Endothelial cell of hepatic sinusoid (primary cell): ENCODE measurements at regions not wholly inside any gene's neighbourhood (a gene's known extent, or its start where the extent isn't known, plus 50 kb on each side); places are given as distances from the start of the nearest gene placed in this dataset.

Experiments
- in situ Hi-C: cut with HindIII; loops from 2 replicates; pipeline ENCODE4 v1.10.0; 2017; ENCODE audit warnings: low sequenced_read_pairs

DNA sequence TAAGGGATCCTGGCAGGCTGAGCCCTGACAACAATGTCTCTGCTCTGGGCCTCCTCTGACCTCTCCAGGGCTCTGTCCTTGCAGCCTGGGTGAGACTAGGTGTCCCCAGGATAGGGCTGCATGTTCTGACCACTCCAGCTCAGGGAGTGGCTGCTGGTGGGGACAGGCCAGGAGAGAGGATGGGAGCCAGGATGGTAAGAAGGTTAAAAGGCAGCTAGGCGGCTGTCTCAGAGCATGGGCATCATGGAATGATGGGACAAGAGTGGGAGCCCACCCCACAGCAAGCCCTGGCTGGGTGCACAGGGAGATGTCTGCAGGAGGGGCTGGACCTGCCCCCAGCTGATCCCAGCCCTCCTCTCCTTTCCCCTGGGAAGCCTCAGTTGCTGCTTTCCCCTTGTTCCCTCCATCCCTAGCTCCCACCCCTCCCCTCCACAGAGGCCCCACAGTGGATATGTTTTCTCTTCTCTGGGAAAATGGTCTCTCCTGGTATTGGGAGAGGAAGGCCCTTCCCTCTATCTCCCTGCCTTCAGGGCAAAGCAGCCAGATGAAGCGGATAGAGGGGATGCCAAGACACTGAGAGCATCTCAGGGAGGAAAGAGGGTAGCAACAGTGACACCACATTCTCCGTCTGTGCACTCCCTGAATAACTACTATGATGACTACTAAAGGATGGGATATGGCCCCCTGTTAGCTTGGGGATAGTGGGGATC, 334.3 kb downstream of the DYSF start:
- in situ Hi-C loops, result no loop called here

DNA sequence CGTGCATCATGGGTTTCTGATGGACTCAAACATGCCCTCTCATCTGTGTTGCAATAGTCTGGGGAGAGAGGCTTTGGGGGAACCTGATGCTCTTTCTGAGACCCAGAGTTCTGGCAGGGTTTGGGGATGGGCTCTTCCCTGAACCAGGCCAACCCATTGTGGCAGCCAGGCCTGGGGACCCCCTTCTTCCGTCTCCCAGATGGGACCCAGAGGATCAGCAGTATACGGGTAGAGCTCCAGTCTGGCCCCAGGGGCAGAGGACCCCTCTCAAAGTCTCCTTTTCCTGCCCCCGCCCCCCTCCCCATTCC, 333.7 kb downstream of the DYSF start:
- in situ Hi-C loops, result no loop called here

DNA sequence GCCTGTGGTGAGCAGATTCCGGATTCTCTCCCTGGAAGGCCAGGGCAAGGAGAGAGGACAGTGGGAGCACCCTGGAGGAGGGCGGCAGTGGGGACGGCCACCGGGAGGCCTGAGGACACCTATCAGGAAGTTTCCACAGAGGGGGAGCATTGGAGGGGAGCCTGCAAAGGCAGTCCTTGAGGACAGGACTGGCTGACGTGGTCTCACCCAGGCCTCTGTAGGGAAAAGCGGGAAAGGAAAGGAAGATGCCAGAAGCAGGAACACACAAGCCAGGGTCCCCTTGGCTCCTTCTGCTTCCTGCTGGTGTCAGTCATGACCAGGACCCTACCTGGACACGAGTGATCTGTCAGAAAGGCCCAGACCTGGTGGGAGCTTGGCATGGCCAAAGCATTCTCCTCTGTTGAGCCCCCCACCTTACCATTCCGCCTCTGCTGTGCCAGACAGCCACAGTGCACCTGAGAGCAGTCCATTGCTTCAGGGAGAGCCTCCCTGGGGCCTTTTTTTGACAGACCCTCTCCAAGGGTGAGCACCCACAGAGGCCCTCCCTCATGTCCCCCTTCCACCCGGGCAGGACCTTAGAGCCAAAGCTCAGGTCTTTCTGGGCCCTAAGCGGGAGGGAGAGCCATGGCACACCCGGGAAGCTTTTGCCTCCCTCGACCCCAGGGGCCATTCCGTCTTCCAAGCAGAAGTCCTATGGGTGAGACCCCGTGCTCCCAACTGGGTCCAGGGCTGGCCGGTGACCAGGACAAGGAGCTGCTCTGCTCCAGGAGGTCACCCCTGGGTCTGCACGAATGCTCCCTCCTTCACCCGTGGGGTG, 333.1 kb downstream of the DYSF start:
- in situ Hi-C loops, result no loop called here

DNA sequence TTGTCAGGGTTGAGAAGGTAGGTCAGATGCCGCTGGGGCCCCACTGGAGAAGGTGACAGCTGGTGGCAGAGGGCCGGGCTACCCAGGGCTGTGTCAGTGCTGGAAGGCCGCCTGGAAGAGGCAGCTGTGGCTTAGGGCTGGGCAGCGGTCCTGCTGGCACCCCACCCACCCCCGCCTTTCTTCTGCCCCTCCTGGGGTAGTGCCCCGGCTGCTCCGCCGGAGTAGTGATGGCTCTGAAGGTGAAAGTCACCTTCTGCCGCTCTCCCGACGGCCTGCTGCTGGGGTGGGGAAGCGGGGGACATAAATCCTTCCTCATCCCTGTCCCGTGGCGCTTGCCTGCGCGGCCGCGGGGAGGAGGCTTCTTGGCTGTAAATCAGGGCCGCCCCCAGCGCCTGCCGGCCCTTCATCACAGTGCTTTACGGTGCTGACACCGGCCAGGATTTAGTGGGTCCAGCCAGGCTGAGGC, 332.2 kb downstream of the DYSF start:
- in situ Hi-C loops, result no loop called here

DNA sequence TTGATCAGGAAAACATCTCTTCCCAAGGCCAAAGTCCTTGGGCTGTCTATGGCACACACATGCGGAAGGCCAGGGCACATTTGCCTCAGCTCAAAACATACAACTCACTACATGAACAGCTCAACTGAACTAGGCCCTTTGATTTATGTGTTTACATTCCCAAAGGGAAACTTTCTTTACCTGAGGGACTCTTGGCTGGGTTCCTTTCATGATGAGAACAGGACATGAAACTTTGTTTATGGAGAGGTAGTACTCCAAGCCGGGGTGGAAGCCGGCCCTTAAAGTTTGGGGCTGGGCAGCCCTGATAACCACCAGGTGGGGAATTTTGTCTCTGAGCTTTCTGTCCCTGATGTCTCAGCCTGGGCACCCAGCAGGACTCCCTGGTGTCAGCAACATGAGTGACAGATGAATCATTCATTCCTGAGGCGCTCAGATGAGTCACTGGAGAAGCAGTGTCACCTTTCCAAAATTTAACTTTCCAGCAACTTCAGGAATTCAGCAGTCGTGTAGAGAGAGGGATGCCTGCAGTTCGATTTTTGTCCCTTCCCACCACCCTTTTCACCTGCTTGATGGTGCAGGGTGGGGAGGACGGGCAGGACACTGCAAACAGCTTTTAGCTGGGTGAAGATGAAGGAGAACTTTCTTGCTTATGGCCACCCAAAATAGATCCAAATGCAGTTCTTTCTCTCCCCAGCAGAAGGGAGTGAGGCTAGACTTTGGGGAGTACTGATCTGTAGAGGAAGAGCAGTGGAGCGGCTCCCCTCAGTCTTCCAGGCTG, 331.6 kb downstream of the DYSF start:
- in situ Hi-C loops, result no loop called here

DNA sequence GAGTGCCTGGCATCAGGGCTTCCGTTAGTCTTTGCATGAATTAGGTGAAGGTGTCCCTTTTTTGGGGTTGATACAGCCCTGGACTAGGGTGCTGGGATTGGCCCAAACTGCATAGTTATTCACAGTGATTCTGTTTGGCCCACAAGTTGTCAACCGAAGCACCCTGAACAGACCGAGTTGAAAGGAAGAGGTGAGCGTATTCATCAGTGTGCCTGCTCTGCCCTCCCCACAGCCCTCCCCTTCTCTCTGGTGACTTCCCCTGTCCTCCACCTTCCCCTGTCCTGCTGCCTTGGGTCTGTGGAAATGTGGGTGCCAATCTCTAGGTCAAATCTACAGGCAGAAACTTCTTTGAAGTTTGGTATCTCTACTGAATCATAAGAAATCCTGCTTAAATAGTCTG, 330.5 kb downstream of the DYSF start:
- in situ Hi-C loops, result no loop called here

DNA sequence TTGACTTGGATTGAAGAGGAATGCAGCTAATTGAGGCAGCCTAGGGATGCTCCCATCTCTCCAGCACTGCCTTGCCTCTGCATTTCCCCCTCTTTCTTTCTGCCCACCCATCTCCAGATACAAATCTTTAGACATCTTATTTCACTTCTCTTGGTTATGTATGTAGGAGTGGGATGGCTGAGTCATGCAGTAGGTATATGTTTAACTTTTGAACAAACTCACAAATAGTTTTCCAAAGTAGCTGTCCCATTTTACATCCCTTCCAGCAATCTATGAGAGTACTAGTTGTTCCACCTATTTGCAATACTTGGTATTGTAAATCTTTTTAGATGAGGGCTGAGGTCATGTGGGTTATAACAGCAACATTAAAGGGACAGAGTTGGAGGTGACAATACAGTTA, 329.9 kb downstream of the DYSF start:
- in situ Hi-C loops, result no loop called here

DNA sequence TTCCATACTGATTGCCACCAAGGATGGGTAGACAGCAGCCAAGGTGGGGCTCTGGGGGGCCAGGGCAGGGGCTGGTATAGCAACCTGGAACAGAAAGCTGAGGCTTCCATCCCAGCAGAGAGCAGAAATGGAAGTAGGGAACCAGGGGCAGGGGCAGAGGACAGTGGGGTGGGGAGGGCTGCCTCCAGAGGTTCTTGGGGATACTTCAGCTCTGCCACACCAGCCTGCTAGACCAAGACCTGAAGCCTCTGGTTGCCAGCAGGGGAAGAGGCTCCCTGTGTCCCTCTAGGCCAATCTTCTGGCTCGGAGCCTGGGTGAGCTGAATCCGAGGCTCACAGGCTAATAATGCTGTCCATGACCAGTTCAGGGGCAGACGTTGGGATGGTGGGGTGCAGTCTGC, 329.0 kb downstream of the DYSF start:
- in situ Hi-C loops, result no loop called here

DNA sequence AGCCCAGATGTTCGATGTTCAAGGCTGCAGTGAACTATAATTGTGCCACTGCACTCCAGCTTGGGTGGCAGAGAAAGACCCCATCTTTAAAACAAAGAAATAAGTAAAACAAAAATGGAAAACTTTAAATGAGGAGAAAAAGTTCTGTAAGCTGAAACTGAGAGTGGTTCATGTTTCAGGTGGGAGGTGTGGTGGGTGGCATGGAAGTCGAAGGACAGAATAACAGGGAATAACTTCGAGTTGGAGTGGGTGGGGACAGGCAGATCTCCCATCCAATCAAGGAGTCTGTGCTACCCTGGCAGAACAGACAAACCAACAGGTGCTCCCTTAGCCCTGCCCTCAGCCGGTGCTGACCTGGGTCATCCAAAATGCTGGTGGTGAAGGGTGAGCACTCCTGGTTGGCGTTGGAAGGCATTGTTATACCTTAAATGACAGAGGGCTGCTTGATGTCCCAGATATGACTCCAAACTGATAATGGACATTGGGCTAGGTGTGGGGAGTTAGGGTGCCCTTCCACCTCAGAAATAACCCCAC, 328.4 kb downstream of the DYSF start:
- in situ Hi-C loops, result no loop called here

DNA sequence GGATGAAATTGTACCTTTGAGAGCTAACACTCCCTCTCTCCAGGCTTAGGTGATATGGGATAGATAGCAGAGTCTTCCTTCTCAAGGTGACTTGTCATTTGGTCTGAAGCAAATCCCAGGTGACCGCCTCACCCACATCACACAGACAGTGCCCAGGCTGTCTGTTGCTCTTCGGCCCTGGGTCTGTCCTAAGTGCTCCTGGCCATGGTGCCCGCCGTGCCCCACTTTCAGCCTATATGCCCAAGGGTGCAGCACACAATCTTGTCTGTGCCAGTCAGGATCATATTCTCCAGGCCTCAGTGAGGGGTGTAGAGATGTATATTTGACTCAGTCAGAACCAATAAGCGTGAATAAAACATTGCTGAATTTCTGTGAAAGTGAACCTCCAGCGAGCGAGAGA, 326.8 kb downstream of the DYSF start:
- in situ Hi-C loops, result no loop called here

DNA sequence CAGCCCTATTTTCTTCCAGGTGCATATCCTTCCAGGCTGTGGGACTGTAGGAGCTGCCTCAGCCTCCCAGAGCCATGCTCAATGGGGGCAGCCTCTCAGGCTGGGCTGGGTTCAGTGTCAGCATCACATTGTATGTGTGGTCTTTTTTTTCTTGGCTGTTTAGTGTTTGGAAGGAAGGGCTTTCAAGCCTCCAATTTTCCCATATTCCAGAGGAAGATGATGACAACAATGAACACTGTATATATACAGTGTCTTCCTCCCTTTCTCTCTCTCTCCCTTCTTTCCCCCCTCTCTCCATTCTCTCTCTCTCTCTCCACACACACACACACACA, 326.4 kb downstream of the DYSF start:
- in situ Hi-C loops, result no loop called here

DNA sequence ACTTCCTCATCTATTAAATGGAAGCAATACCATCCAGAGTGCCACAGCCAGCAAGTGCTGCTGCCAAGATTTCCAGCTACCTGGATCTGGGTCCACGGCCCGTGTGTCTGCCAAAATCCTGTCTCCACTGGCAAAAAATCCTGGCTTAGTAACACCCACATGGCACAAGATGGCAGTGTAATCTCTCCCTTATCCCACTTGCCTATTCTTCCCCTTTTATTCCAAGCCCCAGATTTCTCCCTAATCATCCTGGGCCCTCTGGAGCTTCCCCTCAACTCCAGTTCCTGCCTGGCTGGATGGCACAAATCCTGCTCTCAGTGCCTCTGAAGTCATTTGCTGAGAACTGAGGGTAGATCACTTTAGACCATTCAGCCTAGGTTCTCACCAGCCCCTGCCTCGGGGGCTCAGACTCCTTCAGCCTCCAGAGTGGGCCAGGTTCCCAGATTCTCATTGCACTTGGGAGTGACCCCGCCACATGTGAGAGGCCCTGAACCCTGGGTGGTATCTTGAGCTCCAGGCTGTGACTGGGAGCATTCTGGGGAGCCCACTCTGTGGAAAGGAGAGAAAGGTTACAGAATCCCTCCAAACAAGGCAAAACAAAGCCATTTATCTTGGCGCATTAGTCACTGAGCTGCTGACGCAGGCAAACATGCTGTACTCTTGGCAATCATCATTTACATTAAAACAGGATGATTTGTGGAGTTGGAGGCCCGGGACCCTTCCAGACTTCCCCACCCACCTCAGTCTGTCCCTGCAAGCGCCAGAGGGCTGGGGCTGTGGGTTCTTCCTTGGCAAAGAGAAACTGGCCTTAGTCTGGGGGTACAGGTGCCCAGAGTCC, 325.8 kb downstream of the DYSF start:
- in situ Hi-C loops, result no loop called here

DNA sequence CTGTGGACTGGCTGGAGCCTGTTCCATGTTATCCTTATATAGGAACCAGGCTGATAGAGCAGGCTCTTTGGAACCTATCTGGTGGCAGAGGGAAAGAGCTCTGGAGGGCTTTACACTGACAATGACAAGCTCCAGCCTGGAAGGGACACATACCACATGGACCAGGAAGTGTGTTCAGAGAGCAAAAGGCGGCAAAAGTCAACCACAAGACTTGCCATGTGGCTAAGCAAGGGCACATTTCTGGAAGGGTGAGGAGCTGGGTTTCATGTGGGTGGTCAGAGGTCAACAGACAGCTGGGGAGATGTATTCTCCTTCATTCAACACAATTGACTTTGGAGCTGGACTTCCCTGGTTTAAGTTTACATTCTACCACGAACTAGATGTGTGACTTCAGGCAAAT, 325.2 kb downstream of the DYSF start:
- in situ Hi-C loops, result no loop called here

DNA sequence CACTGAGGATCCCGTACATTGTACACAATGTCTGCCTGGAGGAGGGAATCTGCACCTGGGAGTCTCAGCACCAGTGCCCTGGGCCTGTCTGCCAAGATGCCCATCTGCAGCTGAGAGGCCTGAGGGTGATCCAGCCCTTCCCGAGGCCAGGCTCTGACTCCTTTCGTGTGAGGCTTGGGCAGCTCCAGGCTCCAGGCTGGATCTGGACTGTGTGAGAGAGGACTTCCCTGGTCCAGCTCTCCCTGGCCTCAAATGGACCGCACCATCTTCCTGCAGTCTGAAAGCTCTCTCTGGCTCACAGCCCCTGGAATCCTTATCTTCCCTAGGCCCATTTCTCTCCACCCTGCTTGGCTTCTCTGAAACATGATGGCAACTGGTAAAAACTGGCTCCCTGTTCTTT, 324.6 kb downstream of the DYSF start:
- in situ Hi-C loops, result no loop called here

DNA sequence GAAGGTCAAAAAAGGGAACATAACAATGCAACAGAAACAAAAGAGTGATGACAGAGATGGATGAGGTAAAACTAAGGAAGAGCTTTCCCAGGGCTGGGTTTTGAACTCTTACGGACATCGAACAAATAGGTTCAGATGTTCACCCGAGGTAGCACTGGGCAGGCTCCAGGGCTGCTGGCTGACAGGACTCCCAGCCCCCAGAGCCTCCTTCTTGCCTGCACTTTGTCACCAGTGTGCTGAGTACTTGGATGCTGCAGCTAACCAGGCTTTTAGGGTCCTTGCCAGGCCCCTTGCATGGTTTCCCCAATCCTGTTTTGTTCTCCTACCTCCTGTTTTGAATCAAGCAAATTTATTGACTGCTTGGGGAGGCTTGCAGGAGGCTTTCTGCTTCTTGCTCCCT, 322.9 kb downstream of the DYSF start:
- in situ Hi-C loops, result no loop called here

DNA sequence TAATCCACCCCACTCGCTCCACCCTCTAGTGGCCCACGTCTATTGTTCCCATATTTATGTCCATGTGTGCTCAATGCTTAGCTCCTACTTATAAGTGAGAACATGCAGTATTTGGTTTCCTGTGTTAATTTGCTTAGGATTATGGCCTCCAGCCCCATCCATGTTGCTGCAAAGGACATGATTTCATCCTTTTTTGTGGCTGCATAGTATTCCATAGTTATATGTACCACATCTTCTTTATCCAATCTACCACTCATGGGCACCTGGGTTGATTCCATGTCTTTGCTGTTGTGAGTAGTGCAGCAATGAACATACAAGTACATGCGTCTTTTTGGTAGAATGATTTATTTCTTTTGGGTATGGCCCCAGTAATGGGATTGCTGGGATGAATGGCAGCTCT, 319.9 kb downstream of the DYSF start:
- in situ Hi-C loops, result no loop called here

DNA sequence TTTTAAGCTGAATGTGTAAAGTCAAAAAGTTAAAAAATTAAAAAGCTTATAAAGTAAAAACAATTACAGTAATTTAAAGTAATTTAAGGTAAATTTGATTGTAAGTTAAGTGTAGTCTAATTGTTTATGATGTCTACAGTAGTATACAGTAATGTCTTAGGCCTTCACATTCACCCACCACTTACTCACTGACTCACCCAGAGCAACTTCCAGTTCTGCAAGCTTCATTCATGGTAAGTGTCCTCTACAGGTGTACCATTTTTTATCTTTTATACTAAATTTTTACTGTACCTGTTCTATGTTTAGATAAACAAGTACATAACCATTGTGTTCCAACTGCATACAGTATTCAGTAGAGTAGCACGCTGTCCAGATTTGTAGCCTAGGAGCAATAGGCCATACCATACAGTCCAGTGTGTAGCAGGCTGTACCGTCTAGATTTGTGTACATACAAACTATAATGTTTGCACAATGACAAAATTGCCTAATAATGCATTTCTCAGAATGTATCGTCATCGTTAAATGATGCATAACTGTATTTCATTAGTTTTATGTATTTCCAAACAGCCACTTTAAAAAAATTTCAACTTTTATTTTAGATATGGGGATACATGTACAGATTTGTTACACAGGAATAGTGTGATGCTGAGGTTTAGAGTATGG, 319.3 kb downstream of the DYSF start:
- in situ Hi-C loops, result no loop called here

DNA sequence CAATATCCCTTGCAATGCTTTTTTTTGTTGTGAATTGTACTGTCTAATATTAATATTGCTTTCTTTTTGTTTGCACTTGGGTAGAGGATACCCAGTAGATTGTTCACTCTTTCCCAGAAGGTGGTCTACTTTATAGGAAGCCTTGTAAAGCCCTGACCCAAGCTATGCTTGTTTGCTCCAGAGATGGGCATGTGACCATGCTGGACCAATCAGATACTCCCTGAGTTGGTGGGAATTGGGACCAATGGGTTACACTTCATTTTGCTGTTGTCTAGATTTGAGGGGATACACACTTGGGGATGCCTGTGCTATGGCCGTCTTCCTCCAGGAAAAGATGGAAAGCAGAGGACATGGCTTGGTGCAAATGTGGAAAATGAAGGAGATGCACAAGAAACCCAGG, 314.3 kb downstream of the DYSF start:
- in situ Hi-C loops, result no loop called here

DNA sequence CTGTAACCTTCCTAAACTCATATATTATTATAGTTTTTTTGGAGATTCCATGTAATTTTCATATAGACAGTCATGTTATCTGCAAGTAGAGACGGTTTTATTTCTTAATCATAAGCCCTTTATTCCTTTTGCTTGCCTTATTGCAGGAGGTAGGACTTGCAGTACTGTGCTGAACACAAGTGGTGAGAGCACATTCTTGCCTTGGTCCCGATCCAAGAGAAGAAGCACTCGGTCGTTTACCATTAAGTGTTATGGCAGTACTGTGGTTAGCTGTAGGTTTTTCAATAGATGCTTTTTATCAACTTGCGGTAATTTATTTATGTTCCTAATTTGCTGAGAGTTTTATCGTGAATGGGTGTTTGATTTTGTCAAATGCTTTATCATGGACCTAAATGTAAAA, 305.7 kb downstream of the DYSF start:
- in situ Hi-C loops, result no loop called here

DNA sequence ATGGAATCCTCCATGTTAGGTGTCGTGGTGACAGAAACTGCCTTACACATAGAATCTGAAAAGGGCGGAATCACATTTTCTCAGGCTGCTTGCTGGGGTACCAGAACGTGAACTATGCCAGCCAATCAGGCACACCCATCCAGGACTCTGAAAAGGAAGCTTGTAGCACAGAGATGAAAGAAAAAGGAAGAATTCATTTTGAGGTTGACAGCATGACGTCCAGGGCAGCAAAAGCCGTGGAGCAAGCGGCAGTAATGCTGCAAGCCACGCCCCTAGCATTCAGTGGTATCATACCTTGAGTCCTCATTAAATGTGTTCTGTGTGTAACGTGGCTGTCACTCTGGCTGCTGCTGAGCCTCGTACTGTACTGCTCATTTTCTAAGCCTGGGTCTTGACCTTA, 304.0 kb downstream of the DYSF start:
- in situ Hi-C loops, result no loop called here
